ENCODE measurements at regions not wholly inside any gene's neighbourhood (a gene's known extent, or its start where the extent isn't known, plus 50 kb on each side); places are given as distances from the start of the nearest gene placed in this dataset.
"Not testable (repeated sequence)": the region's sequence is repeated elsewhere in the genome, so short reads cannot be mapped to it uniquely, and the experiment has no call there.

GRCh38 chr6:15818044-15818443 is 155.2 kb upstream of the DTNBP1 start:
- no peaks in the 10 kb centered on the region for H3K9me3 ChIP-seq
- 91% methylated on average over 7 of the region's 7 CpGs for WGBS
- no peak overlapping the region for H3K4me3 ChIP-seq
- H3K36me3 ChIP-seq = no peaks in the 10 kb centered on the region
- H3K27me3 ChIP-seq (replicated peaks; ENCODE audit: insufficient read depth) = no peaks in the 10 kb centered on the region
- intact Hi-C loops (cut with DNase I) = no loop called here
- no peaks in the 10 kb centered on the region for H3K4me1 ChIP-seq (replicated peaks)
- no peak for DNase-seq (ENCODE audit: low spot score)
- TF ChIP-seq POLR2A (IDR thresholded peaks at IDR 0.05) (no peak), CTCF (IDR thresholded peaks at IDR 0.05) (no peak), POLR2AphosphoS5 (IDR thresholded peaks at IDR 0.05) (no peak)
- no peak overlapping the region for H3K27ac ChIP-seq

- no peak overlapping the region for H3K27ac ChIP-seq
- 89% methylated on average over 4 of the region's 4 CpGs for WGBS
- no peak overlapping the region for H3K4me3 ChIP-seq
- no peak for DNase-seq (ENCODE audit: low spot score)
- H3K9me3 ChIP-seq = no peaks in the 10 kb centered on the region
- H3K36me3 ChIP-seq = no peaks in the 10 kb centered on the region
- H3K27me3 ChIP-seq (replicated peaks; ENCODE audit: insufficient read depth) = no peaks in the 10 kb centered on the region
- H3K4me1 ChIP-seq (replicated peaks) = no peaks in the 10 kb centered on the region
- intact Hi-C loops (cut with DNase I) = no loop called here
- no peak for TF ChIP-seq CTCF (IDR thresholded peaks at IDR 0.05)
- no peak for TF ChIP-seq POLR2A (IDR thresholded peaks at IDR 0.05)
- TF ChIP-seq POLR2AphosphoS5 (IDR thresholded peaks at IDR 0.05) = no peak
These were observed 154.3 kb upstream of the DTNBP1 start for GRCh38 chr6:15817100-15817499.

GRCh38 chr6:15816661-15817060 is 153.8 kb upstream of the DTNBP1 start:
- no peak overlapping the region for H3K4me3 ChIP-seq
- H3K36me3 ChIP-seq = no peaks in the 10 kb centered on the region
- 73% methylated on average over 2 of the region's 2 CpGs for WGBS
- H3K27me3 ChIP-seq (replicated peaks; ENCODE audit: insufficient read depth) = no peaks in the 10 kb centered on the region
- no peak overlapping the region for H3K27ac ChIP-seq
- H3K4me1 ChIP-seq (replicated peaks) = no peaks in the 10 kb centered on the region
- no peak for TF ChIP-seq CTCF (IDR thresholded peaks at IDR 0.05)
- no peak for TF ChIP-seq POLR2A (IDR thresholded peaks at IDR 0.05)
- no peak for TF ChIP-seq POLR2AphosphoS5 (IDR thresholded peaks at IDR 0.05)
- DNase-seq (ENCODE audit: low spot score) = no peak
- no peaks in the 10 kb centered on the region for H3K9me3 ChIP-seq
- intact Hi-C loops (cut with DNase I) = no loop called here

GRCh38 chr6:15813698-15814097 is 150.9 kb upstream of the DTNBP1 start:
- H3K27me3 ChIP-seq (replicated peaks; ENCODE audit: insufficient read depth); H3K36me3 ChIP-seq; H3K9me3 ChIP-seq; DNase-seq (ENCODE audit: low spot score); intact Hi-C loops (cut with DNase I); H3K4me3 ChIP-seq; H3K27ac ChIP-seq; H3K4me1 ChIP-seq (replicated peaks): not testable (repeated sequence)
- whole genome bisulfite sequencing = 72% methylated on average over 5 of the region's 5 CpGs

GRCh38 chr6:15811107-15811506 is 148.3 kb upstream of the DTNBP1 start:
- WGBS = 96% methylated on average over 2 of the region's 2 CpGs
- TF ChIP-seq CTCF (IDR thresholded peaks at IDR 0.05) (no peak), POLR2AphosphoS5 (IDR thresholded peaks at IDR 0.05) (no peak), POLR2A (IDR thresholded peaks at IDR 0.05) (no peak)
- Histone ChIP-seq H3K4me3 (no peak overlapping the region), H3K36me3 (no peaks in the 10 kb centered on the region), H3K9me3 (no peaks in the 10 kb centered on the region), H3K27me3 (replicated peaks; ENCODE audit: insufficient read depth) (no peaks in the 10 kb centered on the region), H3K4me1 (replicated peaks) (no peaks in the 10 kb centered on the region), H3K27ac (no peak overlapping the region)
- DNase-seq (ENCODE audit: low spot score) = no peak
- intact Hi-C loops (cut with DNase I) = no loop called here

Measured in prostate gland (tissue), 2 donors.